HG03135 (cell line): ENCODE measurements at regions not wholly inside any gene's neighbourhood (a gene's known extent, or its start where the extent isn't known, plus 50 kb on each side); places are given as distances from the start of the nearest gene placed in this dataset.
A peak's percentile ranks its signal among the peaks of the same experiment; 100 is the strongest.

Experiments
- ATAC-seq: cut with Tn5 transposase; IDR thresholded peaks from one replicate; pipeline ENCODE4 v1.9.1; 2021; ENCODE audit warnings: mild to moderate bottlenecking, moderate library complexity; ENCODE audit not compliant: unreplicated experiment

DNA sequence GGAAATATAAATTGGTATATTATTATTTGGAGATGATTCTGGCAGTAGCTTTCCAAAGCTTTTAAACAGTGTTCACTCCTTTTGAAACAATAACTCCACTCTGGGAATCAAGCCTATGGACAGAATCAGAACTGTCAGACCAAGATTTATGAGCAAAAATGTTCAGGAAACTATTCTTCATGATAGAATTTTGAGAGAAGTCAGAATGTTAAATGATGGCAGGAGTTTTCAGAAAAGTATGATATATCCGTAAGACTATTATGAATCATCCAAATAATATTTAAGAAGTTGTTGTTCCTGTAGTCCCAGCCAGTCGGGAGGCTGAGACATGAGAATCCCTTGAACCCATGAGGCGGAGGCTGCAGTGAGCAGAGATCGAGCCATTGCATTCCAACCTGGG lies 50.5 kb upstream of the ADGRG2 start:
- no peak for ATAC-seq

DNA sequence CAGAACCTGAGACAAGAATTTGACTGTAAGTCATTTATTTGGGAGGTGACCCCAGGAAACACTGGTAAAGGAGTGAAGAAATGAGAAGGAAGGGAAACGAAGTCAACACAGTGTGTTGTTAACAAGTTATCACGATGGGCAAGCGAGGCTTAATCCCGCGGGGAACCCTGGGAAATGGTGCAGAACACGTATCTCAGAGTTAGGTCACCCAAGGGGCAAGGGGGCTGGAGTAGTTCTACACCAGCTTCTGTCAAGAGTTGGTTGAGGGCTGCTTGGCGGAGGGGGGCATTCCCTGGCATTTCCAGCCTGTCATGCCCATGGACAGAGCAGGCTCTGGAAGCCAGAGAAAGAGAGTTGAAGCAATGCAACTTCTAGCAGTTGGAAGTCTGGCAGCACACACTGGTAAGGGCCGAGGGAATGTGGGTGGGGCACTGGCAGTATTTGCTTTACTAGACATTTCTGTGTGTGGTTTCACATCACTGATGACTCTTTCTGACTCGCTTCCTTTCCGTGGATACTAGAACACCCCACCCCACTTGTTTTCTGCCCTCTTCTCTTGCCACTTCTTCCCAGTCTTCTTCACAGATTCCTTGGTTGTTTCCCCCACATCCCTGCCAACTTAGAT lies 52.2 kb upstream of the ADGRG2 start:
- ATAC-seq = no peak

DNA sequence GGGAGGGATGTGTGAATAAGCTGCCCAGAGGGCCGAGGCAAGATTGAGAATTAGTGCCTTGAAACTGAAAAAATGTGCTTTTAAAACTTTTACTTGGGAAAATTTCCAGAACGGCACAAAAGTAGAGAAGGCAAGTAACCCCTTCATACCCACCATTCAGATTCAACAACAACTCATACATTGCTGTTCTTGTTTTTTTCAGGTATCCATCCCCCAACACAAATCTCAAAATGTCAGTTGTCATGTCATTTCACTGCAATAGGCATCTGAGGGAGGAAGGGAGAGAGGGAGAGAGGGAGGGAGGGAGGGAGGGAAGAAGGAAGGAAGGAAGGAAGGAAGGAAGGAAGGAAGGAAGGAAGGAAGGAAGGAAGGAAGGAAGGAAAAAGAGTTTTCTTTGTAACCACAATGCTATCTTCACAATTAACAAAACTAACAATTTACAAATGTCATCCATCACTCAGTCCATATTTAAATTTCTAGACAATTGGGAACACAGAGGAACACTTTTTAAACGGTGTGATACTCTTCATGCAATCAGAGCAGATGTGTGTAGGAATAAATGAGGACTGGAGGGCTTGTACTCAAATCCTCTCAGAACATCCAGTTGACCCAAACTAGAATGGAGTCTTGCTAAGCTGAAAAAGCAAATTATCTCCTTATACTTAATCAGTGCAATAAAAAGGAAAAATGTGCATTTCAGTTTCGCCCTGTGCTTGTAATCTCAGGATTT lies 54.8 kb upstream of the ADGRG2 start:
- ATAC-seq = no peak

DNA sequence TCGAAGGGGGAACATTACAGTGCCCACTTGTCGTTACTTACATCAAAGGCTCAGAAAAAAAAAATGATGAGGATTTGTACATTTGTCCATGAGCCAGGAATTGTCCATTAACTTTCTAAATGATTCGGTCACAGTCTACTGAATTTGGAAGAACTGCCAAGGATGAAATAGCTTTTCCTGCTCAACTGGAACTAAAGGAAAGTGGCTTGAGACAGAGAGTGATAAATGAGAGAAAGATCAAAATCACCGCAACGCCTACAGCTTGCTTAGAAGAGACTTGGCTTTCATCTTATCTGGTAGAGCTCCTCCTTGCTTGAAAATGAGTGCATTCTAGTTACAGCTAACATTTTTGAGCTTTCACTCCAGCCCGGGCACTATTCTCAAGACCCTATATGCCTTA lies 55.5 kb upstream of the ADGRG2 start:
- ATAC-seq = no peak

DNA sequence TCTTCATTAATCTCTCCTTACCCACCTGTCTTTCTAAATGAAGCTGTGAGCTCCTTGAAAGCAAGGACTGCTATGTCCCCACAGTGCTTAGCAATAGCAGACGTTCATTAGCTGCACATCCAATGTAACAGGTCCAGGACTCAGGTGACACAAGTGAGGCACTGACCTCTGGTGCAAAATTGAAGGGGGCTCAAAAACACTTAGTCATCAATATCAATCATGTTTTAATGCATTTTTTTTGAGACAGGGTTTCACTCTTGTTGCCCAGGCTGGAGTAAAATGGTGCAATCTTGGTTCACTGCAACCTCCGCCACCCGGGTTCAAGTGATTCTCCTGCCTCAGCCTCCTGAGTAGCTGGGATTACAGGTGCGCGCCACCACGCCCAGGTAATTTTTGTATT lies 56.1 kb upstream of the ADGRG2 start:
- ATAC-seq = no peak

DNA sequence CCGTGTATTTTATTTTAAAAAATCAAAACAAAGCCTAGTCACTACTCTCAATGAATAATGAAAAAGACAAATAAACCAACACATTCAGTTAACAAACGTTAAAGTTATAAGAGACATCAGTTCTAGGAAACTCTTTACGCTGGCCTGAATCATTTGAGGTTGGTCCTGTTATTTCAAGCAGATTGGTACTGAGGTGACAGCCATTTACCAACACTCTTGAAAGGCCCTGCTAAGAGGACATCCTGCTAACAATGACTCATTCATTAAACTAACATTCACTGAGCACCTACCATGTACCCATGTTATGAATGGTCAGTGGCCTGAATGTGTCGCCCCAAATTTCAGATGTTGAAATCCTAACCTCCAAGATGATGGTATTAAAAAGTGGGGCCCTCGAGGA lies 57.1 kb upstream of the ADGRG2 start:
- ATAC-seq = no peak

DNA sequence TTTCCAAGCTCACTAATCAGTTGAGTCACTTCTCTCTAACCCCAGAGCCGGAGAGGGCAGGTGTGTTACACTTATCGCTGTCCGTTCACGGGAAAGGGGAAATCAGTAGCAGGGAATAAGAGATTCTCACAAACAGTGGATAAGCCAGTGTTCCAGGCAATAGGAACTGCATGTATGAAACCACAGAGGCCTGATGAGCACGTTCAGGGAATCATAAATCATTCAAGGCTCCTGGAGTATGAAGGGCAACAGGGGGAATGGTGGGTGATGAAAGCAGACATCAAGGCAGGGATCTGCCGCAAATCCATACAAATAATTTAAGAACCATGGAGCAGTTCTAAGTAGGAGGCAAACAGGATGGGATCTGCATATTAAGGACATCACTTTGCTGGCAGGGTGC lies 59.1 kb upstream of the ADGRG2 start:
- ATAC-seq = no peak

DNA sequence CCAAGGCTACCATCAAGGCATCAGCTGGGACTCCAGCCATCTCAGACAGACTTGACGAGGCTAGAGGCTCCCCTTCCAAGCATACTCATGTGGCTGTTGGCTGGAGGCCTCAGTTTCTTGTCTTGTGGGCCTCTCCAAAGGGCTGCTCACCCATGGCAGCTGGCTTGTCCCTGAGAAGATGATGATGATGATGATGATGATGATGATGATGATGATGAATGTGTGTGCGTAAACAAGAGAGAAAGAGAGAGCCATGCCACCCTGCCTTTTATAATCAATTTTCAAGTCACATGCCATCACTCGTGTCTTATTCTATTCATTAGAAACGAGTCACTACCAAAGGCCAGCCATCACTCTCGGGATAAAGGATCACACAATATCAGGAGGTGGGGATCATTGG lies 60.5 kb upstream of the ADGRG2 start:
- ATAC-seq = no peak

DNA sequence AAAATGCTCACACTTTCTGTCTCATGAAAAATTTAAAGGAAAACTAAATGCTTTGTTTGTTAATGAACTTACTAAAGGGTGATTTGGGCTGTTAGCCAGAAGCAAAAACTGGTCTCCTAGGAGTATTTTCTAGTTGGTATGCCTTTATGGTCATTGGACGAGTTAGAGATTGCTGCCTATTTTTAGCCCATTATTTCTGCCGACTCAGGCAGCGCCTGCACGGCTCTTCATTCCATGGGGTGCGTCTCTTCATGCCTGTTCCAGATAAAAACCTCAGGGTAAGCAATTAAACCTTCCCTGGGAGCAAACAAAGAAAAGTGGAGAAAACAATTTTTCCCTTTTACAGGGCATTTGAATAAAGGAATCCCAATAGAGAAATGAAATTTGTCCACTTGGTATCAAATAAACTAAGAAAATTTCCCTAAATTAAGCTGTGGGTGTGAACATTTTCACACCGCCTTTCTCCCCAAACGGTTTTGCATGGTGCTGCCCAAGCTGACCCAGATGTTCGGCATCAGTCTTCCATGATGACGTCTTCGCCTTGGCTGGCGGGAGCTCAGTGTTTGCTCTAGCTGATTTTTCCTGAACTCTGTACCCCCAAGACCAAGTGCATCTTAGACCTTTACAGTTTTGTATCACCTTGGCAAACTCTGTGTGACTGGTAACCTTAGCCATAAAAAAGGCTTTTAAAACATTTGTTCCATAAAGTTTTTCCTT lies 61.7 kb upstream of the ADGRG2 start:
- no peak for ATAC-seq

DNA sequence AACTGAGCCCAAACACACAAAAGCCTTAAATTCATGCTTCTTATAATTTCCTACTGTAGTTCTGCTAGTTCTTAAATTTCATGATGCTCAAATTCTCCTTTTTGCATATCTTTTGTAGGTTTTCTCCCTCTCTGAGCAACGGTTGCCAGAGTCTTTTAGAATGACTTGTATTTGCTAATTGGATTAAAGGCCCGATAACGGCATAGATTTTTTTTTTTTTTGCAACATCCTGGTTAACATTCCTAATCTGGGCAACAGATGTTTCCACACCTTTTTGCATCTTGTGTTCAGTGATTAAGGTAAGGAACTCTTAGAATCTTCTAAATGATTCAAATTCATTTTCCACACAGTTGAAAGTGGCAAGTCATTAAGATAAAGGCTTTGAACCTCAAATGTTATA lies 66.3 kb upstream of the ADGRG2 start:
- no peak for ATAC-seq

DNA sequence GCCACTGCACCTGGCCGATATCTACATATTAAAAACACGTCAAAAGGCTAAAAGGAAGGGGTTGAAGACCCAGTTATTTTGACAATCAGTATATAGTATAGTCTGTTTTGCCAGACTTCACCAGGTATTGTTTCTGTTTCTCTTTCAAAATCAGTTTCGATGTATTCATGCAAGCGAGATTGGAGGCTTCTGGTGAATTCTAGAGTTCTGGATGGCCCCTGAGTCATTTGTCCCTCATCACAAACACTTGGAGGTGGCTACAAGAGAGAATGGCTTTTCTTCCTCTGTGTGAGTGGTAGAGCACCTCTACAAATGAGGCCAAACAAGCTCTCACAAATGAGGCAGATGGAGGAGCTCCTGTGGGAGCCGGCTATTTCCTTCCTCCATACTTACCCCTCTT lies 68.6 kb upstream of the ADGRG2 start:
- ATAC-seq = no peak

DNA sequence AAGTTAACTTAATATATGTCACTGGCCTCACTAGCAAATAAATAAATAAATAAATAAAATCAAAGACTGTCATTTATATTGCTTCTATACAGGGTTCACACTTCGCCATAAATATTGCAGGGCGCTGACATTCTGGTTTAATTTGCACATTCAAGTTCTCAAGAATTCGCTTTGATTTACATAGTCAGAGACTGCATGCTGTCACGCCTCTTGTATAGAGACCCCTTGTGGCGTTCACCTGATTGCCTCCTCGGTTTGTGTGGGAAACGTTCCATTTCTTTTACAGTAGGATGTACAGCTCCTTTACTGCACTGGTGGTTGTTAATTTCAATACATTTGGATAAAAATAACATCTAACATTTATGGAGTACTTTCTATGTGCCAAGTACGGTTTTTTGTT lies 71.3 kb upstream of the ADGRG2 start:
- ATAC-seq = no peak

DNA sequence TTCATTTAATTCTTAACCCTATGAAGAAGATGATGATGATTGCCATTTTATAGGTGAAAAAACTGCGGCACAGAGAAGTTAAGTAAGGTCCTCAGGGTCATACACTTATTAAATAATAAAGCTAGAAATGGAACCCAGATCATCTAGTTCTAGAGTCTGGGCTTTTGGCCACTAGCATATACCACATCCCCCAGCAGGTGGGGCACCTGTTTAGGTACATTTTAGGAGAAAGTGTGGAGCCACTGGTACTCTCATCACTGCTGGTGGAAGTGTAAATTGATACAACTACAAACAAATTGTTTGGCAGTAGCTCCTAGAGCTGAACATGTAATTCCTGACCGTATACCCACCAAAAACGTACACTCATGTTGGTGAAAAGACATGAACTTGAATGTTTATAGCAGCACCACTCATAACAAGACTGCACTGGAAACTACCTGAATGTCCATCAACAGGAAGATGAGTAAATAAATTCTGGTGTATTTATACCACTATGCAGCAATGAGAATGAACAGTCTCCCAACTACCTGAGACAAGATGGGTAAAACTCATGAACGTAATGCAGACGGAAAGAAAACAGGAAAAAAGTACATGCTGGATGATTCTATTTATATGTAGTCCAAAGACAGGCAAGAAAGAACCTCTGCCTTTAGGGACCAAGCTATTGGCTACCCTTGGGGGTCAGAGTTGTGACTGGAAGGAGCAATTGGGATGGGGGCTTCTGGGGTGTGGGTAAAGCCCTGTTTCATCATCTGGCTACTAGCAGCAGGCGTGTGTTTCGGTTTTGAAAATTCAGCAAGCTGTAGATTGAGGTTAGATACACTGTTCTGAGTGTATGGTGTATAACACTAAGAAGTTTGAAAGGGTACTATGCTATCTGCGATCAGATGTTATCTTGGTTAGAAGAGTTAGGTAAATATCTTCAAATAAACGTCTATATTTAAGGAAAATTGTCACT lies 72.3 kb upstream of the ADGRG2 start:
- peak; percentile 58 for ATAC-seq

DNA sequence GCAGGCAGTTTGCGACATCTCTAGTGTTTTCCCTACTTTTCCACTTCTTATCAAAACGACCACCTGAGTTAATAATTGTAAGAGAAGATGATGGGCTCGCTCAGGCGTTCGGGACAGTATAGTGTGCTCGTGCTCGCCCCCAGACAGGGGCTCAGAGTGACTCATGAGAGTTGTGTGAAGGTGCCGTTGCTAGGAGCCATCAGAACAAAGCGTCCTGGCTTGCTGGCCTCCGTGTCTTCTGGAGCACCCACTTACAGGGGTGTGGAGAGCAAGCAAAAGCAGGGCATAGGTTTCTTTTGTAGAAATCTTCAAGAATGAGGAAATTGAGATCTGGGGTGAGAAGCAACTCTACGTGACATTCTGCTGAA lies 73.0 kb upstream of the ADGRG2 start:
- ATAC-seq = no peak

DNA sequence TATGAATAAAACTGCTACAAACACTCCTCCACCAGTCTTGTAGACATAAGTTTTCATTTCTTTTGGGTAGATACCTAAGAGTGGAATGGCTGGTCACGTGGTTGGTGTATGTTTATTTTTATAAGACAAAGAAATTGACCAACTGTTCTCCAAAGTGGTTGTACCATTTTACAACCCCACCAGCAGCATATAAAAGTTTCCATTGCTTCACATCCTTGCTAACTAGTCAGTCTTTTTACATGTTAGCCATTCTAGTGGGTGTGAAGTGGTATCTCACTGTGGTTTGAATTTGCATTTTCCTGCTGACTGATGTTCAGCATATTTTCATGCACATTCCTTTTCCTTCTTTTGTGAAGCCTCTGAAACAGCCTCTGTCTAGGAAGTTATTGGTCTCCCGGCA lies 76.2 kb upstream of the ADGRG2 start:
- no peak for ATAC-seq

DNA sequence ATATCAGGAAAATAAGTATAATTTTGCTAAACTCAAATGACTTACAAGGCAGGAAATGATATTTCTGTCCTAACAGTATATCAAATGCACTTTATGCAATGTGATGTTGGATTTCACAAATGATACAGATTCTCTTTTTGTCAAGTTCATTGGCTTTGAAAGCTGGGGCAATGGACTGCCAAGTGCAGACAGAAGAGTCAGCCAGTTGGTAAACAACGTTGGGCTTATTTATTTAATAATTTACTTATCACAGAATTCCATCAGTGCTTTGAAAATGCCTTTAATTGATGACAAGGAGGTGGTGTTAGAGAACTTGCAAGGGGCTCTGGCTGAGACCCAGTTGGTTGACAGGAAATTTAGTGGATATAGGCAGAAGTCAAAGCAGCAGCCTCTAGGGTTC lies 79.9 kb upstream of the ADGRG2 start:
- ATAC-seq = no peak

DNA sequence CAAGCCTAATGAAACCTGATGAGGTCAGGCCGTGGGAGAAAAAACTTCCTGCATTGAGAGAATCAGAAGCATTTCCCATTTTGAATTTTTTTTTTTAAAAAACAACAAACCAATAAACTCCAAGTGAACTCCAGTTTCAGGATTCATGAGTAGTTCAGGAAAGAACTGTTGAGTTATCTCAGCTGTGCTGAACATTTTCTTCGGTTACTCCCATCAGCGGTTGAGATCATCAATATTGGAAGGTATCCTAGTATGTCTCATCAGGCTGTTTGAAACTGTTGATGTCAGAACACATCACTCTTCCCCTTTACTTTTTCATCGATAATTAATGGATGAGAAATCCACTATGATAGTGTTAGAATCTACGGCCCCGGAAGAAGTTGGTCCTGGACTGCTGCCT lies 82.4 kb upstream of the ADGRG2 start:
- no peak for ATAC-seq

DNA sequence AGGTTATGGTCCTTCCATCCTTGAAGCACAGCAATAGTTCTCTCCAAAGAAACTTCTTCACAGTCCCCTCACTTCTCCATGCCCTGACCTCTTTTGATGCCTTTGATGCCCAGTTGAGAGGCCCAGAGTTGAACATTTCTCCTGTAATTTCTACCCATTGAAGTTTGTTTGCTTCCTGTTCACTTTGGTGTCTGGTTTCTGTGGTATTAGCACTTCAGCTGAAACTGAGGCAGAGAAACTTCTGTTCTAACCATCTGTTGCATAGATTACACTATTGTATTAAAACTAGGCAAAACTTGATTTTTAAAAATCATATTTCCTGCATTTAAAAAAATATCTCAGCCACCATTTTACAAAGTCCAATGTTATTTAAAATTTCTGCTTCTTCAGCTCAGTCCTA lies 89.8 kb upstream of the ADGRG2 start:
- no peak for ATAC-seq

DNA sequence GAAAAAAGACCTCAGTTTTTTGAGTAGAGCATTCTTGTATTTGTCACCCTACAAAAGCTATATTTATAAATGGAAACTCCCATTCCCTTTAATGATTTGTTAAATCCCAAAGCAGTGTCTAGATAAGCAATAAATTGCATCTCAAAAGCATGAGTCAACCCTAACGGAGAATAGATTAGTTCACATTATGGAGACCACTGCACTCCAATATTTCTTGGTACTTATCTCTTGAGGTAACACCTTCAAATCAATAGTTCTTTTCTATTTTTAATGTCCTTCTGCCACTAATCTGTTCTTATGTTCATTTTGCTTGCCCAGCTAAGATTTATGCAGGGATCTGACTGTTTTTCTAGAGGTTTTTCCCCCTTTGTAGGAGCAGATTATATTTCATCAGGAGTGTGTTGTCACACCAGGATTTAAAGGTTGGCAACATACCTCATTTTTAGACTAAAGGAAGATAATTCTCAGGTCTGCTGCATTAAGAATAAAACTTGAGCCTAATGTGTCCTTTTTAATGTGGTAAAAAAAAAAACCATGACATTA lies 91.4 kb upstream of the ADGRG2 start:
- no peak for ATAC-seq

DNA sequence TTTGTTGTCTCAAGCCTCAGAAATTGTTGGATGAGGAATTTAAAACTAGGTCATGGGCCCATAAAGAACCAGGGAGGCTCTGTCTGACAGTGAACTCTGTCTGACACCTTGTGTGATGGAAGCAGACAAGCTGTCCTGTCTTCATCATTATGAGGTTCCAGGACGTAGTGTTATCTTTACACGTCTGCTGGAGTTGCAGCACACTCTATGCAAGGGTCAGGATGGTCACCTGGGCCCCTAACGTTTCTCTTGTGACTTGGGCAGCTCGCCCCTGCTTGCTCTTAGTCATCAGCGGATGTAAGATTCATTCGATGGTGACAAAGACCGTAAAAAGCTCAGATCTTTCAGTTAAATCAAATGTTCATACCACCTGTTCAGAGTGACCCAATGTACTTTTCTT lies 92.0 kb upstream of the ADGRG2 start:
- ATAC-seq = no peak

DNA sequence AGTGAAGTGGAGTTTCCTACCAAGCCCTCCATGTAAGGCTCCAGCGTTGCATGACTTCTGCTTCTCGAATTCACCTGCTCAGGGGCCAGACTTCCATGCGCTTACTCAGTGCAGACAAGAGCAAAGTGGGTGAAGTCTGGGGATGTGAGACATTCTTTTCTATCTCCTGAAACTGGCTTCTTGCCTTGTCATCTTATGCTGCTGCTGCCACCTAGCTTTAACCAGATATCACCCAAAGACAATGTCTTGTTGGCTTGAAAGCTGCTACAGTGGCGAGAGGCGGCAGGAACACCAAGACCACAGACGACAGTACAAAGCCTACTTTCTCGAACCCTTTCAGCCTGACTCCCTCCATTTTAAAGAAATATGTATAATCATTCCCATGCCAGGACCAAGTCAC lies 103.6 kb upstream of the ADGRG2 start:
- ATAC-seq = no peak
